Common myeloid progenitor, CD34-positive (primary cell): ENCODE measurements at regions not wholly inside any gene's neighbourhood (a gene's known extent, or its start where the extent isn't known, plus 50 kb on each side); places are given as distances from the start of the nearest gene placed in this dataset.

Source experiments
- CTCF ChIA-PET: fragments of 350-600 bp; sonication (Branson Sonifier 250); formaldehyde crosslinking; loops from one replicate; lab custom pipeline; 2021; ENCODE audit warnings: antibody characterized with exemption; lab: Charles Lee
- POLR2A ChIA-PET: fragments of 350-600 bp; sonication (Branson Sonifier 250); formaldehyde crosslinking; loops from one replicate; lab custom pipeline; 2021; ENCODE audit warnings: antibody characterized with exemption; lab: Charles Lee
- DNase-seq, 3 donors: peaks; one replicate each; pipeline versions ENCODE4 v3.0.0 to v3.0.0-alpha.2; 2013
- H3K27ac ChIP-seq, 2 experiments: 1 replicate in 1 of 2; 2 replicates in 1 of 2; pipeline ENCODE4 v1.7.0; 2013; ENCODE audit warnings: inconsistent platforms in 2 of 2, low read length in 2 of 2, mild to moderate bottlenecking in 2 of 2, low read depth in 1 of 2, moderate library complexity in 1 of 2; ENCODE audit not compliant: severe bottlenecking in 2 of 2, insufficient read depth in 1 of 2, poor library complexity in 1 of 2
- H3K27me3 ChIP-seq, 5 experiments: replicated peaks in 2 of 5; 1 replicate in 3 of 5; 2 replicates in 2 of 5; pipeline versions ENCODE4 v1.6.1 to v1.7.0; 2013; ENCODE audit warnings: low read length in 4 of 5, mild to moderate bottlenecking in 2 of 5, moderate library complexity in 2 of 5, inconsistent platforms in 1 of 5; ENCODE audit not compliant: insufficient read depth in 5 of 5, control insufficient read depth in 4 of 5
- H3K36me3 ChIP-seq, 4 experiments: 1 replicate in 2 of 4; 2 replicates in 2 of 4; pipeline versions ENCODE4 v1.6.1 to v1.7.0; 2013; ENCODE audit warnings: low read length in 3 of 4, control low read depth in 1 of 4, mild to moderate bottlenecking in 1 of 4; ENCODE audit not compliant: control insufficient read depth in 4 of 4, insufficient read depth in 4 of 4
- H3K4me1 ChIP-seq, 4 experiments: 1 replicate in 3 of 4; 2 replicates in 1 of 4; pipeline versions ENCODE4 v1.6.1 to v1.7.1; 2013; ENCODE audit warnings: low read length in 3 of 4, mild to moderate bottlenecking in 3 of 4, control low read depth in 1 of 4, inconsistent platforms in 1 of 4, moderate library complexity in 1 of 4; ENCODE audit not compliant: control insufficient read depth in 4 of 4, insufficient read depth in 4 of 4; ENCODE audit errors: control extremely low read depth in 1 of 4
- H3K4me3 ChIP-seq, 7 experiments: 1 replicate in 4 of 7; 2 replicates in 3 of 7; pipeline versions ENCODE4 v1.5.1 to v1.7.0; 2013; ENCODE audit warnings: mild to moderate bottlenecking in 7 of 7, low read length in 6 of 7, moderate library complexity in 6 of 7, inconsistent platforms in 2 of 7, low read depth in 2 of 7, control low read depth in 1 of 7; ENCODE audit not compliant: insufficient read depth in 4 of 7, control insufficient read depth in 1 of 7; ENCODE audit errors: extremely low read depth in 1 of 7
- H3K9me3 ChIP-seq, 5 experiments: 1 replicate in 4 of 5; 2 replicates in 1 of 5; pipeline versions ENCODE4 v1.6.1 to v1.7.1; 2013; ENCODE audit warnings: low read length in 4 of 5, mild to moderate bottlenecking in 2 of 5, inconsistent platforms in 1 of 5, low read depth in 1 of 5, moderate library complexity in 1 of 5; ENCODE audit not compliant: control insufficient read depth in 4 of 5, insufficient read depth in 2 of 5; ENCODE audit errors: control extremely low read depth in 1 of 5
- WGBS: methylation state at CpG from one replicate; pipeline ENCODE4 v1.1.5; 2013; ENCODE audit not compliant: insufficient coverage; 5-methylcytosine and 5-hydroxymethylcytosine counted together

- H3K27me3 ChIP-seq: no peaks in the 10 kb centered on the region
- H3K27ac ChIP-seq: no peak overlapping the region
- no peak overlapping the region for H3K4me3 ChIP-seq
- WGBS: 100% methylated on average over 1 of the region's 1 CpG
- no peaks in the 10 kb centered on the region for H3K4me1 ChIP-seq
- ChIA-PET CTCF (no interaction called here), POLR2A (no interaction called here)
- no peaks in the 10 kb centered on the region for H3K36me3 ChIP-seq
- DNase-seq: no peak
- no peaks in the 10 kb centered on the region for H3K9me3 ChIP-seq
These were observed 437.2 kb downstream of the LIG4 start for GRCh38 chr13:107778094-107778493.

DNA sequence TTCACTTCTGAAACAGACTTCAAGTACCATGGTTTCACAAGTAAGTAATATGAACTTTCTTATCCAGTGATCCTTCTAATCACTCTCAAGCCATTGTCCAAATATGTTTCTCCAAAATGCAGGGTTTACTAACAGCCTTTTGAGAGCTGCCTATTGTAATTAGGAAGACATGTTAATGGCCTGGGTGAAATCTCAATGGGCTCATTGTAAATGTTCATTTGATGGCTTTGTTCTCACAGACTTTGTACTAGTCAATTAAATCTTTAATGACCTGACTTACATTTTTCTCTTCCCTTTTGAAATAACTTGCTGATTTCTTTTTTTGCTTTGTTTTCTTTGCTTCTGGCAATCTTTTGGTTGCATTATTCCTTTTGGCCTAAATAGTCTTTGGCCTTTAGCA lies 444.8 kb downstream of the LIG4 start:
- no peak overlapping the region for H3K27ac ChIP-seq
- no peaks in the 10 kb centered on the region for H3K27me3 ChIP-seq
- POLR2A ChIA-PET: no interaction called here
- H3K4me1 ChIP-seq: no peaks in the 10 kb centered on the region
- no peaks in the 10 kb centered on the region for H3K36me3 ChIP-seq
- H3K4me3 ChIP-seq: no peak overlapping the region
- CTCF ChIA-PET: interaction anchor here (1.1 kb wide), 1 partner anchor 10 kb away, joined by 3 read pairs; no protein-coding TSS in a partner anchor
- no peaks in the 10 kb centered on the region for H3K9me3 ChIP-seq
- no peak for DNase-seq

DNA sequence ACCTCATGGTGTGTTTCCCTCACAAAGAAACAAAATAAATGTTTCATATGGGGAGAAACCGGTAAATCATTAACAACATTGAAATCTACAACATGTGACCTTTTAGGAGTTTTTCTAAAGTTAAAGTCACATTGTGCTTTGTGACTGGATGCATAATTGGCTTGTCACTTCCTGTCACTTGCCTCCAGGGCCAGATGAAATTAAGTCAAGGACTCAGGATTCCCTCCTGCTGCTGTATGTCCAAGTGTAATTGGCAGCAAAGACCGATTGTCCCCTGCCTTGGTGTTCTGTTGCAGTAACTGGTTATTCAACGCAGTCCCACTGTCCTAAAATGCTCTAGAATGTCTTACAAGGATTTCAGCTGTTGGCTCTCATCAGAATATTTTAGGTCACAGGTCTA lies 448.2 kb downstream of the LIG4 start:
- H3K27me3 ChIP-seq: no peaks in the 10 kb centered on the region
- POLR2A ChIA-PET: no interaction called here
- DNase-seq: no peak
- no peaks in the 10 kb centered on the region for H3K36me3 ChIP-seq
- H3K9me3 ChIP-seq: no peaks in the 10 kb centered on the region
- no peaks in the 10 kb centered on the region for H3K4me1 ChIP-seq
- CTCF ChIA-PET: no interaction called here
- no peak overlapping the region for H3K4me3 ChIP-seq
- no peak overlapping the region for H3K27ac ChIP-seq
- WGBS: 85% methylated on average over 2 of the region's 3 CpGs

- Histone ChIP-seq H3K4me3 (no peak overlapping the region), H3K4me1 (no peaks in the 10 kb centered on the region), H3K27ac (no peak overlapping the region), H3K27me3 (no peaks in the 10 kb centered on the region), H3K36me3 (no peaks in the 10 kb centered on the region), H3K9me3 (no peaks in the 10 kb centered on the region)
- POLR2A ChIA-PET: no interaction called here
- DNase-seq: no peak
- WGBS: 93% methylated on average over 2 of the region's 6 CpGs
- CTCF ChIA-PET: no interaction called here
These were observed 449.5 kb downstream of the LIG4 start for GRCh38 chr13:107765724-107766401.

DNA sequence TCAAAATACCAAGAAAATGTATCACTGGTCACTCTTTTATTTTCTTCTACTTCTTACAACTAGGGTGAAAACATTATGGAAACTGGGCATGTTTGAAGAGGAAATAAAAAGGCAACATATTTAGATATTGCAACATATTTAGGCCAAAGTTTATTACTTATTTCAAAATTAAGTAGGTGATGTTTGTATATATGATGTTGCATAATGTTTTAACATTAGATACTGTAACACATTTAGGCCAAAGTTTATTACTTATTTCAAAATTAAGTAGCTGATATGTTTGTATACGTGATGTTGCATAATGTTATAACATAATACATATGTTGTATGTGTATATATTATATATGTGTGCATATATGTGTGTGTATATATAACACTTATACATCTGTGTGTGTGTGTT lies 451.3 kb downstream of the LIG4 start:
- no peak for DNase-seq
- Histone ChIP-seq H3K27ac (no peak overlapping the region), H3K4me3 (no peak overlapping the region), H3K4me1 (no peaks in the 10 kb centered on the region), H3K36me3 (no peaks in the 10 kb centered on the region), H3K9me3 (no peaks in the 10 kb centered on the region), H3K27me3 (no peaks in the 10 kb centered on the region)
- POLR2A ChIA-PET: no interaction called here
- WGBS: no CpG with 5 or more reads among the region's 1 CpG
- CTCF ChIA-PET: no interaction called here

DNA sequence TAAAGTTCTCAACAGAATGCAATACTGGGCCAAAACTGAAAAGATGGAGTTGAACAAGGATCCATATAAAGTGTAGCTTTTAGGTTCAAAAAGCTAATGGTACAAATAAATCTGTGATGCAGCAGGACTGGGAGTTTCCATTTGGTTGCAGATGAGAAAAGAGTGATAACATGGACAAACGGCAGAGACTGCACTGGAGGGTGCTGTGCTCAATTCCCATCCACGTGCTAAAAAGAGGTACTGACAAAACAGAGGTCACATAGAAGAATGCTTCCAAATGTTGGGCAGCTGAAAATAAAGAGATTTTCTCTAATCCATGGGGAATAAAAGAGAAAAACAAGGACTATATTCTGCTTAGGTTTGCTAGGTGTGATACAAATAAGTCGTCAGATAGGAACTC lies 461.6 kb downstream of the LIG4 start:
- Histone ChIP-seq H3K27me3 (no peaks in the 10 kb centered on the region), H3K4me1 (no peaks in the 10 kb centered on the region), H3K27ac (no peak overlapping the region), H3K9me3 (no peaks in the 10 kb centered on the region), H3K4me3 (no peak overlapping the region), H3K36me3 (no peaks in the 10 kb centered on the region)
- ChIA-PET CTCF (no interaction called here), POLR2A (no interaction called here)
- 66% methylated on average over 3 of the region's 3 CpGs for WGBS
- DNase-seq: no peak

DNA sequence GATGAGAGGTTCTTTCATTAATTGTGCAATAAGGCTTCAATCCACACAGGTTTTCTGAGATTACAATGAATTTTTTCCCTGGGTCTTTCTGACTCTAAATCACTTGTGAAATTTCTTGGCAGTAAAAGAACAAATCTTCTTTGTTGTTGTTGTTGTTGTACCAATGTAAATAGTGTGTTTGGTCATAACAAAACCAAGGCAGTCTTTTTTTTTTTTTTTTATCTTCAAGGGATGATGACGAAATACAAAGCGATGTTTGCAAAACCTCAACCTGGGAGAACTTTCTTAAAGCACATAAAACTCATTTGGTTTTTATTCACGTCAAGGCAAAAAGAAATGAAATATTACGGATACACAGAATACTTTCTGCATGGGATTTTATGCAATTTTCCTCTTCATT lies 462.0 kb downstream of the LIG4 start:
- ChIA-PET CTCF (no interaction called here), POLR2A (no interaction called here)
- H3K4me1 ChIP-seq: no peaks in the 10 kb centered on the region
- H3K9me3 ChIP-seq: no peaks in the 10 kb centered on the region
- DNase-seq: no peak
- H3K27me3 ChIP-seq: no peaks in the 10 kb centered on the region
- no peak overlapping the region for H3K4me3 ChIP-seq
- H3K27ac ChIP-seq: no peak overlapping the region
- WGBS: 87% methylated on average over 3 of the region's 4 CpGs
- H3K36me3 ChIP-seq: no peaks in the 10 kb centered on the region
